GM10266 (cell line): ENCODE measurements at regions not wholly inside any gene's neighbourhood (a gene's known extent, or its start where the extent isn't known, plus 50 kb on each side); places are given as distances from the start of the nearest gene placed in this dataset.

ENCODE experiments used
- DNase-seq: peaks from one replicate; pipeline ENCODE4 v3.0.0; 2012; ENCODE audit errors: extremely low spot score
- TF ChIP-seq, protein P1 (sequence below): IDR thresholded peaks from 2 replicates; pipeline ENCODE4 v1.5.1; 2012; ENCODE audit warnings: mild to moderate bottlenecking, low read depth; ENCODE audit not compliant: control insufficient read depth, insufficient read depth; ENCODE audit errors: missing control alignments

DNA sequence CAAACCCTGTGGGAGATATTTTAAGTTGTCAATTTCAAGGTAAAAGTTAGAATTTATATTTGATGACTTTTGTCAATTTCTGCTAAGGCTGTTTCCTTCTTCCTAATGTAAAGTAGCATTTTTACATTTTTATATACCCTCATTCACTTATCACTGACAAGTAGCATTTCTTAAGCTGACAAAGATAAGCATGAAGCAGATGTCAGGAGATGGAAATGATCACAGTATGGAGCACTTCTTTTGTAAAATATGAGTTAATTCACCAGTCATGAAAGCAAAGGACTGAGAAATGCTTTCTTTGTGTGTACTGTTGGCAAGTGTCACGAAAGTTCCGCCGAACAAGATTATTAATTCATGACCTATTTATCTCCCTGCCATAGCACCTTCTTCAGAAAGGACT is 503.9 kb downstream of the DNAJB9 start:
- TF ChIP-seq, protein P1, sequence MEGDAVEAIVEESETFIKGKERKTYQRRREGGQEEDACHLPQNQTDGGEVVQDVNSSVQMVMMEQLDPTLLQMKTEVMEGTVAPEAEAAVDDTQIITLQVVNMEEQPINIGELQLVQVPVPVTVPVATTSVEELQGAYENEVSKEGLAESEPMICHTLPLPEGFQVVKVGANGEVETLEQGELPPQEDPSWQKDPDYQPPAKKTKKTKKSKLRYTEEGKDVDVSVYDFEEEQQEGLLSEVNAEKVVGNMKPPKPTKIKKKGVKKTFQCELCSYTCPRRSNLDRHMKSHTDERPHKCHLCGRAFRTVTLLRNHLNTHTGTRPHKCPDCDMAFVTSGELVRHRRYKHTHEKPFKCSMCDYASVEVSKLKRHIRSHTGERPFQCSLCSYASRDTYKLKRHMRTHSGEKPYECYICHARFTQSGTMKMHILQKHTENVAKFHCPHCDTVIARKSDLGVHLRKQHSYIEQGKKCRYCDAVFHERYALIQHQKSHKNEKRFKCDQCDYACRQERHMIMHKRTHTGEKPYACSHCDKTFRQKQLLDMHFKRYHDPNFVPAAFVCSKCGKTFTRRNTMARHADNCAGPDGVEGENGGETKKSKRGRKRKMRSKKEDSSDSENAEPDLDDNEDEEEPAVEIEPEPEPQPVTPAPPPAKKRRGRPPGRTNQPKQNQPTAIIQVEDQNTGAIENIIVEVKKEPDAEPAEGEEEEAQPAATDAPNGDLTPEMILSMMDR: no peak
- DNase-seq: no peak

DNA sequence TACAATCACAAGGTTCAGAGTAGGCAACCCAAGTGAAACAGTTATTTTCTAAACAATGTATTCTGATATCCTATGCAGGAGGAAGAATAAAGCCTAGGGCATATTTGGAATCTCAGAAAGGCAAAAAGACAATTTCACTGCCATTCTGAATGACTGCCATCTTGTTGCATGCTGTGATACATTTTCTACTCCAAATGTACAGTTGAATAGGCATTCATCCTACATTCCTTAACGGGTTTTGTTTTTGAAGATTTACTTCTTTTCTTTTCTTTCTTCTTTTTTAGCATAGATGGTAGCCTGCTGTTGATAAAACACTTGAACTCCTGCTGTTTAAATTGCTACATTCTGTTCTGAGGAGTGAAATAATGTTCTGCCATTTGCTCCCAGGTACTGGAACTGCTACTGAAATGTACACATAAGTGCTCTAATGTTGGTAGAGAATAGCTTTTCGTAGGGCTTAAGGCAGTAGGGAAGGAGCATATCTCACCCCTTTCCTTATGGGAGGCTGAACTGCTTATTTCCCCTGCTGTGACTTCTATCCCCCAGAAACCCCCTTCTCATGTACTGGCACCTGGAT is 506.8 kb downstream of the DNAJB9 start:
- TF ChIP-seq, protein P1: no peak

DNA sequence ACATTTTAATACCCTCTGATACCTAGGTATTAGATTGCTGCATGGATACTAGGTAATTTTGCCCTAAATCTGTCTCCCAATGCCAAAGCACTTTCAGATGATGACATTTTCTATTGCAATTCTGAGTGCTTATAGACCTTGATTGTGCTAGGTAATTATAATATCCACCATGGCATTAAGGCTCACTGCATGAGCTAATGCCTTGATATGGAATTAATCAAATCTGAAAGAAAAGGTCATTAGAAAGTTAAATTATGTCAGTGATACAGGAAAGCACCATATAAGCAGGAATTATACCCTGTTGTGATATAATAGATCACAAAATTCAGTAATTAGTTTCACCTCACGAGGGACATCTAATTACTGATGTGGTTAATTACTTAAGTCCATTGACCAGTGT is 521.4 kb downstream of the DNAJB9 start:
- no peak for DNase-seq
- TF ChIP-seq, protein P1: no peak

More for the DNA sequence above, 506.8 kb downstream of the DNAJB9 start:
- no peak for DNase-seq

DNA sequence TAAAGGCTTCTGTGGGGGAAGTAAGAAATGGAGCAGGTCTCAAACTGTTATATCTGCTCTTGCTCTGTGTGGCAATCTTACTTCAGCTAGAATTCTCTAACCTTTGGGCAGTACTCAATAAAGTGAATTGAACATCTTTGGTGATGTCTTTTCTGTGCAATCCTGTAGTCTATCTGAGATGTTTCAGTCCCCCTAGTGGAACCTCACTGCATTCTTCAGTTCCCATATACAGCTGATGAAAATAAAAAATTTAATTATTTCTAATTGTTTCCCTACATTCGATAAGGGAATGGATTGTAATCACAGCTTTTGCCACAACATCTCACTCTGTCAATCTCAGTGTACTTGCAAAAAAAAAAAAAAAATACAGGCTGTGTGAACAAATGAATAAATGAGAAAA is 522.6 kb downstream of the DNAJB9 start:
- no peak for DNase-seq
- TF ChIP-seq, protein P1: no peak

DNA sequence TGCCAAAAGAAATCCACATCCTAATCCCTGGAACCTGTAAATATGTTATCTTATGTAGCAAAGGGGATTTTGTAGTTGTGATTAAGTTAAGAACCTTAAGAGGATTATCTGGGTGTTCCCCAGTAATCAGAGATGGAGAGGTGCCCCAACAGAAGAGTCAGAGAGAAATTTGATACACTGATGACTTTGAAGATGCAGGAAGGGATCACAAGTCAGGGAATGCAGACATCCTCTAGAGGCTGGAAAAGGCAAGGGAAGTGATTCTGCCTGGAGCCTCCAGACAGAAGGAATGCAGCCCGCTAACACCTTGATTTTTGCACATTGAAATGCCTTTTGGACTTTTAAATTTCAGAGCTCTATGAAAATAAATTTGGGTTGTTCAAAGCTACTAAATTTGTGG is 531.7 kb downstream of the DNAJB9 start:
- DNase-seq: no peak
- TF ChIP-seq, protein P1: no peak

DNA sequence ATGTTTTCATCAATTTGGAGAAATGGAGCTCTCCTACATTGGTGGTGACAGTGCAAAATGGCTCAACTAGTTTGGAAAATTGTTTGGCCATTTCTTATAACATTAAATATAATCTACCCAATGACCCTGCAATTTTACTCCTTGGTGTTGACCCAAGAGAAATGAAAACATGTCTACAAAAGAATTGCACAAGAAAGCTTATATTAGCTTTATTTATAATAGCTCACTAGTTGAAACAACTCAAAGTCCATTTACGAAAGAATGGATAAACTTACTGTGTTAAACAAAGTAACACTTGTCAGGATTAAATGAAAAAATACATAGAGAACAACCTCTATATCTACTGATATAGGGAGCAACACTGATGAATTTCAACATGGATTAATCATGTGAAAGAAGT is 539.9 kb downstream of the DNAJB9 start:
- DNase-seq: no peak
- TF ChIP-seq, protein P1: no peak

DNA sequence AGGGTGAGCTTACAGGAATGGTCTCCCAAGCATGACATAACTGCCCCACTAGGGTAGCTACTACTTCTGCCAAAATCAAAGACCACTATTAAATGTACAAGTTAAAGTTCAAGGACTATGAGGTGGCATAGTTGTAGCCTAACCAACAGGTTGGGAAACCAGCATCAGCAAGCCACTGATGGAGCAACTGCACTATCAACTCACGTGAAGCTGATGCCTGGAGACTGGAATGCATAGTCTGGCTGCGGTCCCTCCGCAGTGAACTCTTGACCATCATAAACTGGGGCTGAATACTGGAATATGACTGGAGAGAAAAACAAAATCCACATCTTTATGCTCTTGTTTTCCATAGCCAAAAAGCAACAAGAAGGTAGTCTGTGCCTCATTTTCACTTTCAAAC is 541.4 kb downstream of the DNAJB9 start:
- TF ChIP-seq, protein P1: no peak
- no peak for DNase-seq
